Endodermal cell (in vitro differentiated cells): ENCODE measurements at regions not wholly inside any gene's neighbourhood (a gene's known extent, or its start where the extent isn't known, plus 50 kb on each side); places are given as distances from the start of the nearest gene placed in this dataset.

Experiments
- DNase-seq: peaks from one replicate; pipeline ENCODE4 v3.0.0-alpha.2; 2017
- H3K27ac ChIP-seq: 2 replicates; pipeline ENCODE4 v1.5.1; 2013; ENCODE audit warnings: mild to moderate bottlenecking, low read depth, low read length, moderate library complexity
- H3K27me3 ChIP-seq: 2 replicates; pipeline ENCODE4 v1.6.1; 2013; ENCODE audit warnings: mild to moderate bottlenecking, low read length, moderate library complexity; ENCODE audit not compliant: insufficient read depth, control insufficient read depth, poor library complexity, severe bottlenecking
- H3K36me3 ChIP-seq: 2 replicates; pipeline ENCODE4 v1.7.0; 2013; ENCODE audit warnings: mild to moderate bottlenecking, low read length, moderate library complexity; ENCODE audit not compliant: control insufficient read depth, insufficient read depth
- H3K4me1 ChIP-seq: one replicate; pipeline ENCODE4 v1.7.0; 2013; ENCODE audit warnings: low read length; ENCODE audit not compliant: control insufficient read depth, insufficient read depth
- H3K4me3 ChIP-seq: 2 replicates; pipeline ENCODE4 v1.5.1; 2013; ENCODE audit warnings: mild to moderate bottlenecking, low read length, moderate library complexity
- H3K9ac ChIP-seq: 2 replicates; pipeline ENCODE4 v1.6.1; 2013; ENCODE audit warnings: mild to moderate bottlenecking, low read length, moderate library complexity; ENCODE audit not compliant: poor library complexity, severe bottlenecking; ENCODE audit errors: extremely low read depth
- H3K9me3 ChIP-seq: 2 replicates; pipeline ENCODE4 v1.6.1; 2013; ENCODE audit warnings: mild to moderate bottlenecking, low read length, moderate library complexity; ENCODE audit not compliant: control insufficient read depth
- H3K27ac Mint-ChIP-seq: 2 replicates; pipeline ENCODE4 v1.8.0; 2020; ENCODE audit warnings: mixed read lengths
- H3K27me3 Mint-ChIP-seq: 2 replicates; pipeline ENCODE4 v1.8.0; 2021; ENCODE audit warnings: mild to moderate bottlenecking, mixed read lengths; ENCODE audit not compliant: insufficient read depth
- H3K36me3 Mint-ChIP-seq: 2 replicates; pipeline ENCODE4 v1.8.0; 2020; ENCODE audit warnings: low read depth, mixed read lengths
- H3K4me1 Mint-ChIP-seq: 2 replicates; pipeline ENCODE4 v1.8.0; 2020; ENCODE audit warnings: mixed read lengths
- H3K4me3 Mint-ChIP-seq: 2 replicates; pipeline ENCODE4 v1.8.0; 2020; ENCODE audit warnings: mild to moderate bottlenecking, moderate library complexity, mixed read lengths
- H3K9me3 Mint-ChIP-seq: 2 replicates; pipeline ENCODE4 v1.8.0; 2020; ENCODE audit warnings: mild to moderate bottlenecking, mixed read lengths
- WGBS, 2 experiments: methylation state at CpG; one replicate each; pipeline versions ENCODE4 v1.1.5 to v1.1.7; 2013; ENCODE audit warnings: missing lambda C conversion rate in 2 of 2, mixed read lengths in 1 of 2; ENCODE audit not compliant: insufficient coverage in 1 of 2, insufficient read length in 1 of 2; 5-methylcytosine and 5-hydroxymethylcytosine counted together
- TF ChIP-seq, protein P1 (sequence below): fragments of 200-600 bp; sonication (generic); conservative IDR thresholded peaks from 2 replicates; pipeline ENCODE4 v1.5.0; 2021; ENCODE audit warnings: antibody characterized with exemption, mild to moderate bottlenecking

GRCh38 chr11:91470656-91471055, 754.0 kb upstream of the FAT3 start:
- H3K4me1 ChIP-seq: no peaks in the 10 kb centered on the region
- H3K9me3 ChIP-seq: no peaks in the 10 kb centered on the region
- Mint-ChIP-seq H3K4me3 (no peak overlapping the region), H3K9me3 (no peaks in the 10 kb centered on the region), H3K27me3 (peaks cover 1% of the 10 kb centered on the region), H3K36me3 (no peaks in the 10 kb centered on the region), H3K27ac (no peak overlapping the region), H3K4me1 (peaks cover 3% of the 10 kb centered on the region)
- TF ChIP-seq, protein P1, sequence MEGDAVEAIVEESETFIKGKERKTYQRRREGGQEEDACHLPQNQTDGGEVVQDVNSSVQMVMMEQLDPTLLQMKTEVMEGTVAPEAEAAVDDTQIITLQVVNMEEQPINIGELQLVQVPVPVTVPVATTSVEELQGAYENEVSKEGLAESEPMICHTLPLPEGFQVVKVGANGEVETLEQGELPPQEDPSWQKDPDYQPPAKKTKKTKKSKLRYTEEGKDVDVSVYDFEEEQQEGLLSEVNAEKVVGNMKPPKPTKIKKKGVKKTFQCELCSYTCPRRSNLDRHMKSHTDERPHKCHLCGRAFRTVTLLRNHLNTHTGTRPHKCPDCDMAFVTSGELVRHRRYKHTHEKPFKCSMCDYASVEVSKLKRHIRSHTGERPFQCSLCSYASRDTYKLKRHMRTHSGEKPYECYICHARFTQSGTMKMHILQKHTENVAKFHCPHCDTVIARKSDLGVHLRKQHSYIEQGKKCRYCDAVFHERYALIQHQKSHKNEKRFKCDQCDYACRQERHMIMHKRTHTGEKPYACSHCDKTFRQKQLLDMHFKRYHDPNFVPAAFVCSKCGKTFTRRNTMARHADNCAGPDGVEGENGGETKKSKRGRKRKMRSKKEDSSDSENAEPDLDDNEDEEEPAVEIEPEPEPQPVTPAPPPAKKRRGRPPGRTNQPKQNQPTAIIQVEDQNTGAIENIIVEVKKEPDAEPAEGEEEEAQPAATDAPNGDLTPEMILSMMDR: no peak
- no peak for DNase-seq
- H3K36me3 ChIP-seq: no peaks in the 10 kb centered on the region
- no peak overlapping the region for H3K27ac ChIP-seq
- no peak overlapping the region for H3K9ac ChIP-seq
- no peaks in the 10 kb centered on the region for H3K27me3 ChIP-seq
- H3K4me3 ChIP-seq: no peak overlapping the region
- 87 to 91% methylated on average over 1 to 3 of the region's 3 CpGs for WGBS, 2 experiments

GRCh38 chr11:91459840-91460239, 764.8 kb upstream of the FAT3 start:
- no peaks in the 10 kb centered on the region for H3K4me1 Mint-ChIP-seq
- Histone ChIP-seq H3K4me3 (no peak overlapping the region), H3K9ac (no peak overlapping the region), H3K27me3 (no peaks in the 10 kb centered on the region), H3K4me1 (no peaks in the 10 kb centered on the region), H3K36me3 (no peaks in the 10 kb centered on the region), H3K27ac (no peak overlapping the region), H3K9me3 (no peaks in the 10 kb centered on the region)
- no CpG with 5 or more reads among the region's 1 CpG for WGBS, 2 experiments
- H3K27ac Mint-ChIP-seq: no peak overlapping the region
- DNase-seq: no peak
- no peaks in the 10 kb centered on the region for H3K27me3 Mint-ChIP-seq
- no peaks in the 10 kb centered on the region for H3K36me3 Mint-ChIP-seq
- H3K4me3 Mint-ChIP-seq: no peak overlapping the region
- TF ChIP-seq, protein P1: no peak
- H3K9me3 Mint-ChIP-seq: no peaks in the 10 kb centered on the region

DNA sequence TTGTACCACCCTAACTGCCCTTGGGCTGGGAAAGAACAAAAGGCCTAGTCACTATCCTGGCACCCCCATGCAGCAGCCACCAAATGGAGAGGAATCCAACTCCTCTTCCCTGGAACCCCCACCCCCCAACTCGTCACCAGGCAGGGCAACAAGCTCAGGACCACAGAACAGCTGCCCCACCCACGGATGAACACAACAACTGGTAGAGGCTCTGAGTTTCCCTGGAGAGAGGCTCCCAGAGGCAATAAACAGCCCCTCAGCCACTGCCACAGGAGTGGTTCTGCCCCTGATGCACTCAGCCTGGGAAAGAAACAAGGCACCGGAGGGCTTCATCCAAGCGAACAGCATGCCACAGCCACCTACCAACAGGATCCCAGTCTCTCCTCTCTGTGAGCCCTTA, 778.4 kb upstream of the FAT3 start:
- no peaks in the 10 kb centered on the region for H3K27me3 ChIP-seq
- no peaks in the 10 kb centered on the region for H3K4me1 ChIP-seq
- no peak overlapping the region for H3K4me3 Mint-ChIP-seq
- no peak overlapping the region for H3K9ac ChIP-seq
- no peak overlapping the region for H3K4me3 ChIP-seq
- no peaks in the 10 kb centered on the region for H3K9me3 ChIP-seq
- H3K36me3 Mint-ChIP-seq: no peaks in the 10 kb centered on the region
- WGBS, 2 experiments: 88% methylated on average over 4 of the region's 4 CpGs; no CpG with 5 or more reads in 1 of the 2 experiments
- TF ChIP-seq, protein P1: no peak
- H3K27me3 Mint-ChIP-seq: no peaks in the 10 kb centered on the region
- no peak overlapping the region for H3K27ac Mint-ChIP-seq
- no peaks in the 10 kb centered on the region for H3K4me1 Mint-ChIP-seq
- H3K27ac ChIP-seq: no peak overlapping the region
- H3K36me3 ChIP-seq: no peaks in the 10 kb centered on the region
- H3K9me3 Mint-ChIP-seq: no peaks in the 10 kb centered on the region
- no peak for DNase-seq
